ENCODE measurements at regions not wholly inside any gene's neighbourhood (a gene's known extent, or its start where the extent isn't known, plus 50 kb on each side); places are given as distances from the start of the nearest gene placed in this dataset.

DNA sequence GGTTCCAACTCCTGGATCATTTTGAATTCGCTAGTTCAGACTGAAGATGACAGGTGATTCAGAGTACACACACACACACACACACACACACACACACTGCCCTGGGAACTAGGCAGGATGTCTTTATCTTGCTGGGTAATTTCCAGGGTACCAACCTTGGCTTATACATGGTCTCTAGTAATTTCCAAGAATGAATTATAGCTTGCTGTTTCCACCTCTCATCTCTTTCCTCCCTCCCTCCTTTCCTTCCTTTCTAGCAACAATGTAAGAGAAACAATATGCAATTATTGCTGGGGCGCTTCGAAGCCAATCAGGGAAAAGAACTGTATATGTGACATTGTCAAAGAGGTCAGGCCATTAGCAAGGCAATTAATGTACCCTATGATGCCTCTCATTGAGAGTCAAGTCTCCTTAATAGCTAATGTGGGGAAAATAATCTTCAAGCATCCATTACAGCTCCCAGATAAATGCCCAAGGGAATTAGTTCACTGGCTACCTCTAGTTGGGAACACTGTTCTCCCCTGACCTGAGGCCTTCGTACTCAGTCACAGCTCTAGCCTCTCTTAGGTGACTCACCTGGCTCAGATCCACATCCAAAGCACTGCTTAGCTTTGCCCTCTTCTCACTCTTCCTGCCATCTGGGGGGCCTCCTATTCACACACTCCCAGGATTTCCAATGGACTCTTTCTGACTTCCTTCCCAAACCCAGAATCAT, 311.5 kb downstream of the PPP1R2C start:
- TF ChIP-seq, protein P1, sequence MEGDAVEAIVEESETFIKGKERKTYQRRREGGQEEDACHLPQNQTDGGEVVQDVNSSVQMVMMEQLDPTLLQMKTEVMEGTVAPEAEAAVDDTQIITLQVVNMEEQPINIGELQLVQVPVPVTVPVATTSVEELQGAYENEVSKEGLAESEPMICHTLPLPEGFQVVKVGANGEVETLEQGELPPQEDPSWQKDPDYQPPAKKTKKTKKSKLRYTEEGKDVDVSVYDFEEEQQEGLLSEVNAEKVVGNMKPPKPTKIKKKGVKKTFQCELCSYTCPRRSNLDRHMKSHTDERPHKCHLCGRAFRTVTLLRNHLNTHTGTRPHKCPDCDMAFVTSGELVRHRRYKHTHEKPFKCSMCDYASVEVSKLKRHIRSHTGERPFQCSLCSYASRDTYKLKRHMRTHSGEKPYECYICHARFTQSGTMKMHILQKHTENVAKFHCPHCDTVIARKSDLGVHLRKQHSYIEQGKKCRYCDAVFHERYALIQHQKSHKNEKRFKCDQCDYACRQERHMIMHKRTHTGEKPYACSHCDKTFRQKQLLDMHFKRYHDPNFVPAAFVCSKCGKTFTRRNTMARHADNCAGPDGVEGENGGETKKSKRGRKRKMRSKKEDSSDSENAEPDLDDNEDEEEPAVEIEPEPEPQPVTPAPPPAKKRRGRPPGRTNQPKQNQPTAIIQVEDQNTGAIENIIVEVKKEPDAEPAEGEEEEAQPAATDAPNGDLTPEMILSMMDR (conservative IDR thresholded peaks at IDR 0.05; ENCODE audit: low read length) = no peak
- TF ChIP-seq EZH2phosphoT487 (IDR thresholded peaks at IDR 0.05; ENCODE audit: borderline replicate concordance) = no peak

All from Loucy (cell line).